ENCODE measurements at regions not wholly inside any gene's neighbourhood (a gene's known extent, or its start where the extent isn't known, plus 50 kb on each side); places are given as distances from the start of the nearest gene placed in this dataset.

DNA sequence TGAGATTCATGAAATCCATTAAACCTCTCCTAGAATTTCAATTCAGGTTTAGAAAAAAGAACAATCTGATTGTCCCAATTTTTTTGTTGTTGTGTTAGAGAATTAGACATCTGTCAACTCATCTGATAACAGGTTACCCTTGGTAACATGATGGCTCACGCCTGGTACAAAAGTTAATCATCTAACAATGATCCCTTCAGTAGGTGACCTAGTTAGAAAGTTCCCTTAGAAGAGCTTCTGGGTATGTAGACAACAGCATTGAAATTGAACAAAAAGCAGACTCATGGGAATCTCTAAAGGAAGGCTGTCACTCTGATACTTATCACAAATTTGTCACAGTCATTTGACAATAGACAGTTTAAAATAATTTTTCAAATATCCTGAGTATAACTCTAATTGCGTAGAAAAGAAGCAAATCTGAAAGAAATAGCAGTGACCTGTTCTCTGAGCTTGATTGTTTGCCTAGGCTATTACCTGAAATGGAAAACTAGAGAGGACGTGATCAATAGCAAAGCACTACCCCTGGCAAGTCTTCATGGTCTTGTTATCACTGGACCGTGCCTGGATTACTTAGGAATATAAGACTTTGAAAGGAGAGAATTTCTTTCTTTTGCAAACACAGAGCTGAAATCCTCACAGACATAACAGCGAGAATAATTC is 880.4 kb upstream of the AGA start:
- TF ChIP-seq, protein P1, sequence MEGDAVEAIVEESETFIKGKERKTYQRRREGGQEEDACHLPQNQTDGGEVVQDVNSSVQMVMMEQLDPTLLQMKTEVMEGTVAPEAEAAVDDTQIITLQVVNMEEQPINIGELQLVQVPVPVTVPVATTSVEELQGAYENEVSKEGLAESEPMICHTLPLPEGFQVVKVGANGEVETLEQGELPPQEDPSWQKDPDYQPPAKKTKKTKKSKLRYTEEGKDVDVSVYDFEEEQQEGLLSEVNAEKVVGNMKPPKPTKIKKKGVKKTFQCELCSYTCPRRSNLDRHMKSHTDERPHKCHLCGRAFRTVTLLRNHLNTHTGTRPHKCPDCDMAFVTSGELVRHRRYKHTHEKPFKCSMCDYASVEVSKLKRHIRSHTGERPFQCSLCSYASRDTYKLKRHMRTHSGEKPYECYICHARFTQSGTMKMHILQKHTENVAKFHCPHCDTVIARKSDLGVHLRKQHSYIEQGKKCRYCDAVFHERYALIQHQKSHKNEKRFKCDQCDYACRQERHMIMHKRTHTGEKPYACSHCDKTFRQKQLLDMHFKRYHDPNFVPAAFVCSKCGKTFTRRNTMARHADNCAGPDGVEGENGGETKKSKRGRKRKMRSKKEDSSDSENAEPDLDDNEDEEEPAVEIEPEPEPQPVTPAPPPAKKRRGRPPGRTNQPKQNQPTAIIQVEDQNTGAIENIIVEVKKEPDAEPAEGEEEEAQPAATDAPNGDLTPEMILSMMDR (IDR thresholded peaks at IDR 0.05) = no peak
- no peak for TF ChIP-seq POLR2A (IDR thresholded peaks at IDR 0.05)
